ENCODE measurements at regions not wholly inside any gene's neighbourhood (a gene's known extent, or its start where the extent isn't known, plus 50 kb on each side); places are given as distances from the start of the nearest gene placed in this dataset.

GRCh38 chr9:117492476-117492875 is 77.6 kb upstream of the ASTN2 start:
- H3K27me3 Mint-ChIP-seq (ENCODE audit: insufficient read depth, unreplicated experiment) = peaks cover 4% of the 10 kb centered on the region
- Histone ChIP-seq H3K4me1 (peaks cover 26% of the 10 kb centered on the region), H3K4me3 (ENCODE audit: low read depth, low read length) (no peak overlapping the region), H3K27me3 (replicated peaks; ENCODE audit: control insufficient read depth, insufficient read depth, low read length) (no peaks in the 10 kb centered on the region), H3K9me3 (no peaks in the 10 kb centered on the region), H3K36me3 (ENCODE audit: control insufficient read depth, insufficient read depth, low read length) (no peaks in the 10 kb centered on the region)
- intact Hi-C loops (cut with micrococcal nuclease; ENCODE audit: unreplicated experiment) = no loop called here
- no peak overlapping the region for H3K4me3 Mint-ChIP-seq (ENCODE audit: unreplicated experiment)
- TF ChIP-seq CTCF (IDR thresholded peaks at IDR 0.05; ENCODE audit: insufficient read depth in 1 of 2, low read depth in 1 of 2, low read length in 1 of 2, severe bottlenecking in 1 of 2, unreplicated experiment in 1 of 2) = no peak
- no peak for DNase-seq
- peaks cover 10% of the 10 kb centered on the region for H3K9me3 Mint-ChIP-seq (ENCODE audit: unreplicated experiment)
- H3K36me3 Mint-ChIP-seq (ENCODE audit: insufficient read depth, unreplicated experiment) = no peaks in the 10 kb centered on the region
- H3K27ac Mint-ChIP-seq (ENCODE audit: unreplicated experiment) = no peak overlapping the region
- H3K4me1 Mint-ChIP-seq (ENCODE audit: low read depth, unreplicated experiment) = peaks cover 21% of the 10 kb centered on the region
- POLR2A ChIA-PET = no interaction called here
- CTCF ChIA-PET = no interaction called here
- no TSS peak for BruUV-seq (replicated peaks)

- peak; percentile 54 to 66 for DNase-seq
- intact Hi-C loops (cut with micrococcal nuclease; ENCODE audit: unreplicated experiment) = no loop called here
- Histone ChIP-seq H3K4me3 (ENCODE audit: low read depth, low read length) (no peak overlapping the region), H3K27me3 (replicated peaks; ENCODE audit: control insufficient read depth, insufficient read depth, low read length) (no peaks in the 10 kb centered on the region), H3K9me3 (no peaks in the 10 kb centered on the region), H3K4me1 (peaks cover 26% of the 10 kb centered on the region), H3K36me3 (ENCODE audit: control insufficient read depth, insufficient read depth, low read length) (no peaks in the 10 kb centered on the region)
- no TSS peak for BruUV-seq (replicated peaks)
- H3K27ac Mint-ChIP-seq (ENCODE audit: unreplicated experiment) = no peak overlapping the region
- TF ChIP-seq CTCF (IDR thresholded peaks at IDR 0.05; ENCODE audit: insufficient read depth in 1 of 2, low read depth in 1 of 2, low read length in 1 of 2, severe bottlenecking in 1 of 2, unreplicated experiment in 1 of 2) = no peak
- no peaks in the 10 kb centered on the region for H3K27me3 Mint-ChIP-seq (ENCODE audit: insufficient read depth, unreplicated experiment)
- peaks cover 21% of the 10 kb centered on the region for H3K4me1 Mint-ChIP-seq (ENCODE audit: low read depth, unreplicated experiment)
- peaks cover under 1% of the 10 kb centered on the region for H3K9me3 Mint-ChIP-seq (ENCODE audit: unreplicated experiment)
- ChIA-PET POLR2A (no interaction called here), CTCF (no interaction called here)
- no peak overlapping the region for H3K4me3 Mint-ChIP-seq (ENCODE audit: unreplicated experiment)
- no peaks in the 10 kb centered on the region for H3K36me3 Mint-ChIP-seq (ENCODE audit: insufficient read depth, unreplicated experiment)
Measured at GRCh38 chr9:117491491-117491890, 76.6 kb upstream of the ASTN2 start.

- Histone ChIP-seq H3K4me1 (peaks cover 26% of the 10 kb centered on the region), H3K9me3 (no peaks in the 10 kb centered on the region), H3K4me3 (ENCODE audit: low read depth, low read length) (no peak overlapping the region), H3K36me3 (ENCODE audit: control insufficient read depth, insufficient read depth, low read length) (no peaks in the 10 kb centered on the region), H3K27me3 (replicated peaks; ENCODE audit: control insufficient read depth, insufficient read depth, low read length) (no peaks in the 10 kb centered on the region)
- intact Hi-C loops (cut with micrococcal nuclease; ENCODE audit: unreplicated experiment) = no loop called here
- ChIA-PET CTCF (no interaction called here), POLR2A (no interaction called here)
- no peak for TF ChIP-seq CTCF (IDR thresholded peaks at IDR 0.05; ENCODE audit: insufficient read depth in 1 of 2, low read depth in 1 of 2, low read length in 1 of 2, severe bottlenecking in 1 of 2, unreplicated experiment in 1 of 2)
- no TSS peak for BruUV-seq (replicated peaks)
- Mint-ChIP-seq H3K27me3 (ENCODE audit: insufficient read depth, unreplicated experiment) (peaks cover 3% of the 10 kb centered on the region), H3K36me3 (ENCODE audit: insufficient read depth, unreplicated experiment) (no peaks in the 10 kb centered on the region), H3K27ac (ENCODE audit: unreplicated experiment) (no peak overlapping the region), H3K4me1 (ENCODE audit: low read depth, unreplicated experiment) (peaks cover 21% of the 10 kb centered on the region), H3K4me3 (ENCODE audit: unreplicated experiment) (no peak overlapping the region), H3K9me3 (ENCODE audit: unreplicated experiment) (no peaks in the 10 kb centered on the region)
- DNase-seq = no peak
Measured at GRCh38 chr9:117490199-117490598, 75.3 kb upstream of the ASTN2 start.

Measured in Caco-2 (cell line).